Right lobe of liver (tissue), 6 donors: ENCODE measurements at regions not wholly inside any gene's neighbourhood (a gene's known extent, or its start where the extent isn't known, plus 50 kb on each side); places are given as distances from the start of the nearest gene placed in this dataset.

Source experiments
- ATAC-seq, 4 donors: fragments of 200-7000 bp; cut with Tn5 transposase; one replicate each; pipeline ENCODE4 v1.9.1; 2020; ENCODE audit warnings: mild to moderate bottlenecking in 4 of 4, moderate library complexity in 4 of 4
- DNase-seq, 3 donors: peaks; one replicate each; pipeline ENCODE4 v3.0.0-alpha.2; 2020
- H3K27ac ChIP-seq, 3 donors: fragments of 200-600 bp; one replicate each; pipeline ENCODE4 v1.8.0; 2022
- H3K27me3 ChIP-seq, 2 donors: fragments of 200-600 bp; one replicate each; pipeline ENCODE4 v1.8.0; 2022
- H3K36me3 ChIP-seq, 4 donors: fragments of 200-600 bp; sonication (generic) in 1 of 4; one replicate each; pipeline versions ENCODE4 v1.5.1 to v1.8.0; 2017 to 2022; ENCODE audit warnings: control low read depth in 1 of 4
- H3K4me1 ChIP-seq, 4 donors: fragments of 200-600 bp; sonication (generic) in 1 of 4; one replicate each; pipeline versions ENCODE4 v1.5.1 to v1.8.0; 2017 to 2022; ENCODE audit warnings: control low read depth in 1 of 4
- H3K4me3 ChIP-seq, 3 donors: fragments of 200-600 bp; one replicate each; pipeline ENCODE4 v1.8.0; 2022
- H3K9me3 ChIP-seq, 4 donors: fragments of 200-600 bp; sonication (generic) in 1 of 4; one replicate each; pipeline versions ENCODE4 v1.5.1 to v1.8.0; 2017 to 2022; ENCODE audit warnings: control low read depth in 1 of 4
- POLR2A ChIP-seq: fragments of 450-650 bp; IDR thresholded peaks from one replicate; pipeline ENCODE4 v1.6.1; 2017; ENCODE audit warnings: antibody characterized with exemption, mild to moderate bottlenecking
- WGBS: methylation state at CpG from one replicate; pipeline ENCODE4 v1.1.6; 2018; ENCODE audit warnings: low coverage, low lambda C conversion rate; ENCODE audit not compliant: insufficient coverage; ENCODE audit errors: missing lambda C conversion rate; 5-methylcytosine and 5-hydroxymethylcytosine counted together
- intact Hi-C, 2 donors: fragments of 100-400 bp; cut with DNase I; formaldehyde crosslinking; loops; one replicate each; pipeline versions ENCODE4 v1.11.2 to v1.14.1; 2022
- TF ChIP-seq, protein P1 (sequence below), 4 donors: fragments of 200-600 bp in 3 of 4; fragments of 450-650 bp in 1 of 4; IDR thresholded peaks; one replicate each; pipeline versions ENCODE4 v1.5.1 to v1.8.0; 2016 to 2022; ENCODE audit warnings: antibody characterized with exemption in 4 of 4, mild to moderate bottlenecking in 2 of 4
- donor health status: DM: no; HTN: yes; CAD: no.
- donor health status: DM: no; HTN: no; CAD: no.
- donor health status: DM: no; HTN: no; CAD: no.
- donor health status: DM: no; HTN: yes; CAD: no.
- donor health status: DM: no; HTN: yes; CAD: no.

DNA sequence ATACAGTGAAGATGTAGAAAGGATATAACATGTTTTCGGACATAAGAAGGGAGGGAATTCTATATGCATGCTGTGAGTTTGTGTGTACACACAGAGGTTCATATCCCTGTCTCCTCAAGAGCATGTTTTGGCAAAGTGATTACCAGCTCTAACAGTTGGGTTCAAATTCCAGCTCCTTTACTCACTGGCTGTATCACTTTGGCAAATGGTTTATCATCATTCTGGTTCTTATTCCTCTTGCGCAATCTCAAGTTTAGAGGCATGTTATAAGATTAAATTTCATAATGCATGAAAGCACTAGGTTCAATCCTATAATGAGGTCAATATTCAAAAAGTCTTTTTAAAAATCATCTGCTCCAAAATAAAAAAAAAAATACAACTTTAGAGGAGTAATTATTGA is 107.7 kb upstream of the LRFN5 start:
- no peak for ATAC-seq
- no peaks in the 10 kb centered on the region for H3K4me1 ChIP-seq
- no peak overlapping the region for H3K4me3 ChIP-seq
- no peaks in the 10 kb centered on the region for H3K9me3 ChIP-seq
- no peaks in the 10 kb centered on the region for H3K36me3 ChIP-seq
- intact Hi-C loops = no loop called here
- no peak overlapping the region for H3K27ac ChIP-seq
- 90% methylated on average over 2 of the region's 2 CpGs for WGBS
- H3K27me3 ChIP-seq = no peaks in the 10 kb centered on the region
- DNase-seq = no peak
- TF ChIP-seq, protein P1, sequence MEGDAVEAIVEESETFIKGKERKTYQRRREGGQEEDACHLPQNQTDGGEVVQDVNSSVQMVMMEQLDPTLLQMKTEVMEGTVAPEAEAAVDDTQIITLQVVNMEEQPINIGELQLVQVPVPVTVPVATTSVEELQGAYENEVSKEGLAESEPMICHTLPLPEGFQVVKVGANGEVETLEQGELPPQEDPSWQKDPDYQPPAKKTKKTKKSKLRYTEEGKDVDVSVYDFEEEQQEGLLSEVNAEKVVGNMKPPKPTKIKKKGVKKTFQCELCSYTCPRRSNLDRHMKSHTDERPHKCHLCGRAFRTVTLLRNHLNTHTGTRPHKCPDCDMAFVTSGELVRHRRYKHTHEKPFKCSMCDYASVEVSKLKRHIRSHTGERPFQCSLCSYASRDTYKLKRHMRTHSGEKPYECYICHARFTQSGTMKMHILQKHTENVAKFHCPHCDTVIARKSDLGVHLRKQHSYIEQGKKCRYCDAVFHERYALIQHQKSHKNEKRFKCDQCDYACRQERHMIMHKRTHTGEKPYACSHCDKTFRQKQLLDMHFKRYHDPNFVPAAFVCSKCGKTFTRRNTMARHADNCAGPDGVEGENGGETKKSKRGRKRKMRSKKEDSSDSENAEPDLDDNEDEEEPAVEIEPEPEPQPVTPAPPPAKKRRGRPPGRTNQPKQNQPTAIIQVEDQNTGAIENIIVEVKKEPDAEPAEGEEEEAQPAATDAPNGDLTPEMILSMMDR (IDR thresholded peaks at IDR 0.05) = no peak
- TF ChIP-seq POLR2A = no peak

DNA sequence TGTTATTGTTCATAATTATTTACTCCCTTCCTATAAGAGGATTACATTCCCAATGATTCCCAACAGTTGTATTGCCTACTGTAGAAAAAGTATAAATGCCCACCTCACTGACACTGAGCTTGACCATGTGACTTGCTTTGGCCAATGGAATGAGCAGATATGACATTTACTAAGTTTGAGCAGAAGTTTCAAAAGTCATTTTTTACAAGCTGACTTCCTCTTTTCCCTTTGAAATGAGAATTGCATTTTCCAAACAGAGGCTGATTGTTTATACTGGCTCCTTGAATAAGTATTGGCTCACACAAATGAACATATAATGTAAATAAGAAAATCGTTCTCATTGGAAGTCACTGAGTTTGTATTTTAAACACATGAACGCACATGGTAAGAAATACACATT is 116.4 kb upstream of the LRFN5 start:
- TF ChIP-seq POLR2A = no peak
- TF ChIP-seq, protein P1 (IDR thresholded peaks at IDR 0.05) = no peak
- ATAC-seq (no peak), DNase-seq (no peak)
- Histone ChIP-seq H3K27ac (no peak overlapping the region), H3K4me1 (no peaks in the 10 kb centered on the region), H3K36me3 (no peaks in the 10 kb centered on the region), H3K4me3 (no peak overlapping the region), H3K27me3 (no peaks in the 10 kb centered on the region), H3K9me3 (no peaks in the 10 kb centered on the region)
- 31% methylated on average over 2 of the region's 2 CpGs for WGBS
- intact Hi-C loops = no loop called here

DNA sequence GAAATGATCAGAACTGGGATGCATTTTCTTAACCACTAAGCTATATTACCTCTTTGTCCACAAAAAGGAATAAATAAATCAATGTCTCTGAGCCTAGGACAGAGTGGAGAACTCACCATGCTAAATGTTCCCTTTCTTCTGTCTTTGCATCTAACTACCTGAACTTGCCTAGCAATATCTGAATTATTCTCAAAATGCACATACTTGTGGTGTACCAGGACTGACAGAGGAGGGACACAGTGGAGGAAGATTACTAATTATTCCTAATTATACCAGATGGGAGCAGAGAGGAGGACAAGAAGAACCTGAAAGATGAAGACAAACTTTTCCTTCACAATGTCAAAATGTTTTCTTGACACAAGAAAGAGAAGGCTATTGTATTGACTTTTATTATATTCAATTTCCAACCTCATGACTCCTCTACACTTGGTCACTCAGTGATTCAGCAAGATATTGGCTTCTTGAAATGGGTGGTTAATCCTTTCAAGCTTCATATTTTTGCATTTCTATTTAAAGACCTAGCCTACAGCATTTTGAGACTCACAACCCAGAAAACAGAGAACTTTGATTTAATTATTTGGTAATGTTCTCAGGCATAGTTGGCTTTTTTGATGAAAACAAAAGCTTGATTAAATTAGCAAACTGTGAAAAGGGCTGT is 117.2 kb upstream of the LRFN5 start:
- intact Hi-C loops = no loop called here
- DNase-seq = no peak
- Histone ChIP-seq H3K4me3 (no peak overlapping the region), H3K9me3 (no peaks in the 10 kb centered on the region), H3K27me3 (no peaks in the 10 kb centered on the region), H3K27ac (no peak overlapping the region), H3K36me3 (no peaks in the 10 kb centered on the region), H3K4me1 (no peaks in the 10 kb centered on the region)
- TF ChIP-seq, protein P1 (IDR thresholded peaks at IDR 0.05) = no peak
- TF ChIP-seq POLR2A = no peak
- no peak for ATAC-seq

DNA sequence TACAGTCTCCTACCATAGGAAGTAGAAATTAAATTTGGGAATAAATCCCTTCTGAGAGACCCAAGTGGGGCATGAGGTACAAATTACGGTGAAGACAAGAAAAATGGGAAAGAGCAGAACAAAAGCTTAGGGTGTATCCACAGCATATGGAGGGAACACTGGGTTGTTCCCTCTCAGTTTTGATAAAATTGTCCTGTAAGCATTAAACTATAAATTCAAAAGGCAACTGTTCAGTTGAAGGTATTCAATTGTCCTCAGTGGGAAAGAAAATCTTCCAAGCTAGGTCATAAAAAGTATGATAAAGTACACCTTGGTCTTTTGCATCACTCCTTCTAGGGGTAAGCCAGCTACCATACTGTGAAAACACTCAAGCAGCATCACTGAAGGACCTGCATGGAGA is 118.3 kb upstream of the LRFN5 start:
- H3K27ac ChIP-seq = no peak overlapping the region
- no peaks in the 10 kb centered on the region for H3K9me3 ChIP-seq

More for the DNA sequence above, 118.3 kb upstream of the LRFN5 start:
- Histone ChIP-seq H3K36me3 (no peaks in the 10 kb centered on the region), H3K4me1 (no peaks in the 10 kb centered on the region), H3K27me3 (no peaks in the 10 kb centered on the region), H3K4me3 (no peak overlapping the region)
- TF ChIP-seq, protein P1 (IDR thresholded peaks at IDR 0.05) = no peak
- TF ChIP-seq POLR2A = no peak
- DNase-seq (no peak), ATAC-seq (no peak)
- intact Hi-C loops = no loop called here
- 90% methylated on average over 1 of the region's 1 CpG for WGBS
